HG02623 (cell line): ENCODE measurements at regions not wholly inside any gene's neighbourhood (a gene's known extent, or its start where the extent isn't known, plus 50 kb on each side); places are given as distances from the start of the nearest gene placed in this dataset.

Source experiments
- ATAC-seq: cut with Tn5 transposase; IDR thresholded peaks from one replicate; pipeline ENCODE4 v1.9.1; 2021; ENCODE audit warnings: moderate library complexity; ENCODE audit not compliant: unreplicated experiment

DNA sequence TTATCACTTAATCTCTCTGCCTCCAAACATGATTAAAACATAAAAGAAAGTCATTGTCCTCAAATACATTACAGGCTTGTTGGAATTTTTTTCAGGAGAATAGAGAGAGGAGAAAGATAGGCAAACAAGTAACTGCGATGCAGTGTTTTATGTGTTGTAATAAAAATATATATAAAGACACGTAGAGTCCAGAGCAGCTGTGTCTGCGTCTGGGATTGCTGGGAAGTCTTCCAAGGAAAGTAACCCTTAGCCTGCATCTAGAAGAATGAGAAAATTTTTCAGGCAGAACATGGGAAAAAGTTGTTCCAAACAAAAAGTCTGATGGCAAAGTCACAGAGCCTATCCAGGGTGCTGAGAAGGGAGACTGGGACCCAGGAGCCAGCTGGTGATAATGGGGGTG lies 91.8 kb upstream of the ST6GAL2 start:
- ATAC-seq, result no peak

DNA sequence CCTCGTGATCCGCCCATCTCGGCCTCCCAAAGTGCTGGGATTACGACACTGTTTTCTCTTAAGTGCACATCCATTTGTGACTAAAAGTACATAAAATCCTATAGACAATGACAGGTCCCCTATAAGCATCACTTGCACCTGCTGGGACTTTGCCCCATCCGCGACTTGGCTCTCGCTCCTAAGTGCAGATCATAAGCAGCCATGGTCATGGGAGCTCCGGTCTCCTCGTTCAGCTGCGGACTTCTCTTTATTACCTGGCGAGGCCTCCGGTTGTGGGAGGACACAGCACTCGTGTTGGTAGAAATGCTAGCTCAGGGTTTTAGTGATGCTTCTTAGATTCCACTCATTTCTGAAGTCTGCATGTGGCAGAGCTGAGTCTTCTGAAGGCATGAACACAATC lies 92.7 kb upstream of the ST6GAL2 start:
- ATAC-seq, result no peak

- no peak for ATAC-seq
Observed at GRCh38 chr2:106981491-106981890, 95.5 kb upstream of the ST6GAL2 start.

GRCh38 chr2:106982350-106982749 lies 96.4 kb upstream of the ST6GAL2 start:
- ATAC-seq, result no peak

DNA sequence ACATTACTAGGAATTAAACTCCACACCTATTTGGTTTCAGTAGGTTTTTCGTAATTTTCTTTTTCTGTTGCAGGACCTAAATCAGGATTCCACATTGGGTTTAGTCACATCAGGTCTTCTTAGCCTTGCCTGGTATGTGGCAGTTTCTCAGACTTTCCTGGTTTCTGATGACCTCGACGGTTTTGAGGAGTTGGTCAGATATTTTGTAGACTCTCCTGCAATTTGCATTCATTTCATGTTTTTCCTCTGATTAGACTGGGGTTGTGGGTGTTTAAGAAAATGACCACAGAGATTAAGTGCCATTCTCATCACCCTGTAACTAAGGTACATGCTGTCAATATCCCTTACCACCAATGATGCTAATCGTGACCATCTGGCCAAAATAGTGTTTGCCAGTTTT lies 97.3 kb upstream of the ST6GAL2 start:
- no peak for ATAC-seq

GRCh38 chr2:106988361-106988760 lies 102.4 kb upstream of the ST6GAL2 start:
- no peak for ATAC-seq

DNA sequence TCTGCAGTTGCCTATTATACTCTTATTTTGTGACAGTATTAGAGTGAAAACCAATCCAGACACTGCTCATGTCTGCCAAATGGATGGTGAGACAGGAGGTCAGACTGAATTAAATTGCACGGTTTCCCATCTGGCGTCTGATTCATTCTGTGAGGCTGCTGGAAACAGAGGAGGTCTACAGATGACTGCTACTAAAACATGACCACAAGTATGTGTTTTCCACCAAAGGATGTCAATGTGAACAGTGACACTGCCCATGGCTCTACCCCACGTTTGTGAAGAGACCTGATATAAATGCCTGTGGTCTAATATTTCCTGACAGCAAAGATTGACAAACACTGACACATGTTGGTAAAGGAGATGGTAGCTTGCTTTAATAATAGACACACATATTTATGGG lies 104.3 kb upstream of the ST6GAL2 start:
- ATAC-seq, result no peak

DNA sequence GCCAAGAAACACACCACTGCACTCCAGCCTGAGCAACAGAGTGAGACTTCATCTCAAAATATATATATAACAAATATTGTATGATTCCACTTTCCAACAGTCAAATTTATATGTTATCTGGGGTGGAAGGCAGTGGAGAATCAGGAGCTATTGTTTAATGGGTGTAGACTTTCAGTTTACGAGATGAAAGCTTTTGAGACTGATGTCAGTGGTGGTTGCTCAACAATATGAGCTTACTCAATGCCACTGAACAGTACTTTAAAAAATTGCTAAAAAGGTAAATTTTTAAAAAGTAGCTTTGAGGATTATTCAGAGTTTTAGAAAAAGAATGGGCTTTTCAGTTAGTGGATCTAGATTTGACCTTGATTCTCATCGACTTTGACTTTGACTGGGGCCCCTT lies 105.9 kb upstream of the ST6GAL2 start:
- ATAC-seq, result no peak

- ATAC-seq, result no peak
Observed at GRCh38 chr2:106995556-106995955, 109.6 kb upstream of the ST6GAL2 start.

- no peak for ATAC-seq
Observed at GRCh38 chr2:106996171-106996769, 110.3 kb upstream of the ST6GAL2 start.

DNA sequence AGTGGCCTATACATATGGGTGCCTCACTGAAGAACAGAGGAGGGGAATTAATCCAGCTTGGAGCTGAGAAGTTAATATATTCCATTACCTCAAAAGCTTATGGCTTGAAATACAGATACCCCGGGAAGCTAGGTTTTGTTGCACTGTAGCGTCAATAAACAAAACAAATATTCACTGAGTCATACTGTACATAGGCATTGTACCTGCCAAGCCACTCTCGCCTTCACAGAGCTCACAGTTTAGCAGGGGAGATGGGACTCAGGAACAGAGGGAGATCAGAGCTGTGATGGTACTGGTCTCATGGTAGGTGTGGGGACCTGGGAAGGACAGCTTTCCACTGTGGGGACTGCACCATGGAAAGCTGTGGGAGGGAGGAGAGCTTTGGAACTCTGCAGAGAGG lies 111.2 kb upstream of the ST6GAL2 start:
- no peak for ATAC-seq

- ATAC-seq, result no peak
Observed at GRCh38 chr2:107001062-107001461, 115.1 kb upstream of the ST6GAL2 start.

DNA sequence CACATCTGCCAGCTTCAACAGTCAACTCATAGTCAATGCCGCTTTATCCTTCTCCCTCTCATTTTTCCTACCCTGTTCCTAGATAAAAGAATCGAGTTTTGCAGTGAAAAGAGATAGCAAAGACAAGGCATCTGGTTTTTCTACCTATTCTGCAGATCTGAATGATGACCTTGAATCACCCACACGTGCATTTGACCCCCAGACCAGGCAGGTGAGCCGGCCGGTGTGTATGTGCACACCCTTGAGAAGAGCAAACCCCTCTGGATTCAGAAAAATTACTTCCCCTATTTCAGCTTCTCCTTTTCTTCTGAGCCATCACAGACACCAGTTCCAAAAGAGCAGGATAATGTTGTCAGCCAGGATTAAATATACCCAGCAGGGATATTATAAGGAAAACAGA lies 115.6 kb upstream of the ST6GAL2 start:
- ATAC-seq, result no peak

DNA sequence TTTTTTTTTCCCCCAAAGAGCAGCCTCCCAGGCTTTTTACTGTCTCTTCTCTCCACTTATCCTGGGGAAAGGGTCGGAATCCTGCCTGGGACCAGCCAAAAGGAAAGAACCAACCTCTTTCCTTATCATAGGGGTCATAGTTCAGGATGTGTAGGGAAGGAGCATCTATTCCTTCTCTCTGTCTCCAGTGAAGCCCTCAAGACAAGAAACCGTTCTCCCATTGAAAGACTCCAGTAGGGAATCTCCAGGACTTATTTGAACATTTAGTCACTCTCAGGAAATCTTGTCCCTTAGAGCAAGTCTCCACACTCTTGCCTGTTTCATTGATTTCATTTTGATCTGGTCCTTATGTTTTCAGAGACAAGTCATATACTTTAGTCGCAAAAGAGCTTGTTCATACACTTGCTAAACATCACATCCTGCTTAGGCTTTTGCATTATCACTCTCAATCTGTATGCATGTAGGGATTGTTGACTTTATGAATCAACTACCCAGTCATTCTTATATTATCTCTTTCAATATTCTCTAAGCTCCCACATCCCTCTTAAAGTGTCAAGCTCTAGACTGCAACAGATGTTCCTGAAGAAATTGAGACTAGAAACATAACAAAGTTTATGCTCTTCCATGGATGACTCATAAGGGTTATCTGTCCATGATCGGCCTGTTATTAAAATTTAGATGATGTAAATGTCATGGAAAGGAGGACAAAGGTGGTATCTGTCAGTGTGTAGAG lies 116.2 kb upstream of the ST6GAL2 start:
- no peak for ATAC-seq

DNA sequence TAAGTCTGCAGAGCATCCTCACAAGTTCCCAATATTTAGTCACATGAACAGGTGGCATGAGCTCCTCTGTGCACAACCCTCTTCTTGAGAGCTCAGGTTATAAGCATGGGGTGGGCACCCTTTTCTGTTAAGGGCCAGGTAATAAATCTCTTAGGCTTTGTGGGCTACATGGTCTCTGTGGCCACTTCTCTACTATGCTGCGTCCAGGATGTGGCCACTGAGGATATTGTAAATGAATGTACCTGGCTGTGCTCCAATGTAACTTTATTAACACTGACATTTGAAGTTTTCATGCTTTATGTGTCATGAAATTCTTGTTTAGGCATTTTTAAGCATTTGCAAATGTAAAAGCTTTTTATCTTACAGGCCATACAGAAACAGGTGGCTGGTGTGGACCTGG lies 116.8 kb upstream of the ST6GAL2 start:
- ATAC-seq, result no peak

DNA sequence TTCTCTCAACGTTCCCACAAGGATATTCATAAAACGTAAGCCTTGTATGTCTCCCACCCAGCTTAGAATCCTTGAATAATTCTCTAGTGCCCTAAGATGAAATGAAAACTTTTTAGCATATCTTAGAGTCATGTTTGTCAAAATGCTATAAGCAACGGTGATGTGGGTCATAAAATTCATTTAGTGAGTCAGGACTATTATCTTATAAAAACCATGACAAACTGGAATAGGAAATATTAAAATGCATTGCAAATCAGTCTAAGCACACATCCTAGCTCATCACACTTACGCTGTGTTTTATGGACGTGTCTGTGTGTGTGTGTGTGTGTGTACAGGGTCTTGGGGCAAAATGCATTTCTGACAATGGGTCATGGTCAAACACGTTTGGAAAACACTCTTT lies 119.9 kb upstream of the ST6GAL2 start:
- no peak for ATAC-seq

DNA sequence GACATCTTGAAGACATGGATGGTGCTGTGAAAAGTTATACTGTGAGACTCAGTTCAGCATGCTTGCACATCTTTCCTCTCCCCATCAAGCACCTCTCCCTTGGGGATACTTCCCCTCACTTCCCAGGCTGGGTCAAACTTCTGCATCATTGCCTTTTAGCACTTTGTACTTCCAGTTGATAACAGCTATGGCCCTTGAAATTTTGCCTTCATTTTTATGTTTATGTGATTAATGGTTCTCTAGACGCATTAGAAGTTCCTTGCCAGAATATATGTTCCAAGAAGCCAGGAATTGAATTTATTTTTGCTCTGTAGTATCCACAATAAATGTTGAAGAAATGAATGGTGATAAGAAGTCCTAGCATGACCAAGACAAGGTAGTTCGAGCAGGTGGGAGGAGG lies 120.9 kb upstream of the ST6GAL2 start:
- ATAC-seq, result no peak

DNA sequence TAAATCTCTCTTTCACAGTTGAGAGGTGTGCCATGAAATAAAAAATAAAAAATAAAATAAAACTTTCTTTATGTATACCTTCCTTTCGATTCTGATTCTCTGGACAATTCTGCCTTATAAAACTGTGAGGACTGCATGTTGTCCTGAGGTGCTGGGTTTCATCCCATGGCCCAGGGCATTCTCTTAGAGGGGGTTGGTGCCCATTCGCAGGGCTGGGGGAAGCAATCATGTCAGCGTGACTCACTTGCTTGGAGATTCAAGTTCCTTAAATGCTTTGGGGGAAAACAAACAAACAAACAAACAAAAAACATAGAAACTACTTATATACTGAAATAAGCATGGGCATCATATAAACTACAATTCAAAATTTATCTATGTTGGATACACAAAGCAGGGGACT lies 122.0 kb upstream of the ST6GAL2 start:
- ATAC-seq, result no peak

DNA sequence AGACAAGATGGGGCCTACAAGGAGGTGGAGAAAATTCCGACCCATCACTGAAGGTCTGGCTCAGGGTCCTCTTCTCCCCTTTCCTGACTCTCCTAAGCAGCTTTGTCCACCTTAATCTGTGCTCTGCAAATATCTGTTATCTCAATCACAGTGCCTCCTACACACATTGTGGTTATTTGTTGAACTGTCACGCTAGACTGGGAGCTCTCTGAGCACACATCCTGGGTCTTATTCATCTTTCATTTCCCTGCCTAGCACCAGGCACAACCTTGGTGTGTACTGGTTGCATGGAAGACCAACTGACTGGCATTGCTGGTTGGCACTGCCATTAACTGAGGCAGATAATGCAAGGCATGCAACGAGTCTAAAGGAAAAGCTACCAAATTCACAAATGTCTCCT lies 122.9 kb upstream of the ST6GAL2 start:
- ATAC-seq, result no peak

- ATAC-seq, result no peak
Observed at GRCh38 chr2:107009275-107009674, 123.3 kb upstream of the ST6GAL2 start.

DNA sequence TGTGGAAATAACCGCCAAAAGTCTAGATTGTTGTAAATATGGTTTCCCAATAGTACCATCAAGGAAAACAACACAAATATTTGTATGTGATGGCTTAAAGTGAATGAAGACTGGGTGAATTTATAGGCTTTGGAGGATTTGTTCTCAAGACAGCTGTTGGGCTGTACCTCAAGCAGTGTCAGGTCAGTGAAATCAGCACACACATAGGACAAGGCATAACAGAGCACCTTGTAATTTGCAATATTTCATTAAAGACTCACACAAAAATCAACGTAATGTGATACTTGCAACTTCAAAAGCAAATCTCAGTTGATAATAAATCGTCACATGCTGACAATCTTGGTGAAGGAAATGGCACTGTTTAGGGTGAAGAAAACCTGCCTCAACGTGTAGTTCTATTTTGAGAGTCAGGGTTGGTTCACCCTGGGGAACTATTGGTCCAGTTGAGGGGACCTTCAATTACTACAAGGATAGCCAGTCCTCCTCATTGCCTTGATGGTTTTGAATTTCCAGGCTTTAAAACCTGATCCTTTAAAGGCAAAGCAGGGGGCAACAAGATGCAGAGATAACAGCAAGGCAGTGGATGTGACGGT lies 126.8 kb upstream of the ST6GAL2 start:
- ATAC-seq, result no peak

DNA sequence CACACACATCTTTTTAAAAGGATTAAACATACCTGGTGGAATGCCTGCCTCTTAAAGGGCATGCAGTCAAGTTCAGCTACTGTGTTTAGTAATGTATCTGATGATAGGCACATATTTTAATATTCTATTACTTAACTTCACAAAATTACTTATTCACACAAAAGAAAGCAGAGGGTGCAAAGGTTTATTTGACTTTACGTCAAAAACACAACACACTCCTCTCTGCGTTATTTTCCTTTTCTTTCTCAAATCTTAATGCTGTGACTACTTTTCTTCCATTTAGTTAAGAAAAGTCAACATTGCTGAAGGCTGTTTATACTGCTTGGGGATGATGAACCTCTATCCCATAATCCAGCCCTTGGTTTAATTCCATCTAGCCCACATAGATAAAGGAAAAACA lies 127.9 kb upstream of the ST6GAL2 start:
- ATAC-seq, result no peak

DNA sequence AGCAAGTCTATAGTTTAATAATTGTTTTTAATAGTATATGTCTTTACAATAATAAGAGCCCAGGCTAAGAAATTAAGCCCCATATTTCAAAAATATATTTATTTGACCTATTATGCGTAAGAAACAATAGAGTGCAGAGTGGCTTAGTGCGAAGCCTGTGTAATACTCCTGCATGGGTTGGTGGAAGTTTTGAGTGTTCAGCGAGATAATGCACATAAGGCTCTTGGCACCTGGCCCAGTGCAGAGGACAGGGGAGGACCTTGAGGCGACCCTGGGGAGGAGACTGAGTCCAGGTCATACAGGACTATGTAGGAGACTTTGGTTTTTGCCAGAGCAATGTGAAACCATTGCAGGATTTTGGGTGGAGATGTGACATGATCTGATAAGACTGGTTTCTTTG lies 132.4 kb upstream of the ST6GAL2 start:
- no peak for ATAC-seq
